ENCODE measurements at regions not wholly inside any gene's neighbourhood (a gene's known extent, or its start where the extent isn't known, plus 50 kb on each side); places are given as distances from the start of the nearest gene placed in this dataset.

GRCh38 chr20:23270382-23270911 is 80.1 kb upstream of the NXT1 start:
- peak in 3 of 4 donors; percentile 58 to 71 (median 62) for ATAC-seq
- WGBS, 4 donors = 38 to 53% (median 42%) methylated on average over 11 of the region's 11 CpGs
- Histone ChIP-seq H3K9me3 (peaks cover 0 to 4% (median 0%) of the 10 kb centered on the region in 12 donors), H3K4me3 (no peak overlapping the region), H3K27ac (peak overlapping the region; percentile 46 to 88 (median 68)), H3K4me1 (peaks cover 0 to 19% (median 13%) of the 10 kb centered on the region in 12 donors), H3K27me3 (no peaks in the 10 kb centered on the region), H3K36me3 (no peaks in the 10 kb centered on the region)
- intact Hi-C loops (cut with DNase I) = no loop called here
- TF ChIP-seq POLR2A (IDR thresholded peaks at IDR 0.05) = no peak
- no peak for DNase-seq

DNA sequence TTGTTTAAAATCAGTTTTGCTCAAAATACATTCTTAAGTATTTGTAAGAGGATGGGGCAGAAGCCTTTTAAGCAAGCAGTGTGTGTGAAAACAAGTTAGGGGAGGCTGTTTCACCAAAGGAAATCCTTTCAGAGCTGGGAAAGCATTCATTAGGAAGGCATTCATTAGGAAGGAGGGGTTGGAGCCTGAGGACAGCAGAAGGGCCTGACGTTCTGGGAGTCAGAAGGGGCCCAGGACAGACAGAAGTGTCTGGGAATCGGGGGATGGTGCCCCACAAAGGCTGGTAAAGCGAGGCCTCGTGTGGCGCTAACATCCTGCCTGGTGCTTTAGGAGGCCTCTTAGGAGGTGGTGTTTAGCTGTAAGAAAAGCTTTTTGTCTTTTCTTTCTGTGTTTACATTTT is 80.6 kb upstream of the NXT1 start:
- peaks cover 0 to 19% (median 13%) of the 10 kb centered on the region in 12 donors for H3K4me1 ChIP-seq
- intact Hi-C loops (cut with DNase I) = loop anchor here in 1 of 10 donors (5.0 kb wide), 1 partner anchor 32 kb away; no protein-coding TSS in a partner anchor
- H3K9me3 ChIP-seq = peaks cover 0 to 4% (median 0%) of the 10 kb centered on the region in 12 donors
- H3K27me3 ChIP-seq = no peaks in the 10 kb centered on the region
- no peak overlapping the region for H3K4me3 ChIP-seq
- ATAC-seq (peak in 2 of 4 donors; percentile 21 to 79), DNase-seq (no peak)
- 57 to 67% (median 63%) methylated on average over 5 of the region's 5 CpGs for WGBS, 4 donors
- no peak for TF ChIP-seq POLR2A (IDR thresholded peaks at IDR 0.05)
- TF ChIP-seq CTCF (IDR thresholded peaks at IDR 0.05) = peak in 1 of 12 donors; percentile 13
- peak overlapping the region; percentile 46 to 88 (median 68) for H3K27ac ChIP-seq
- no peaks in the 10 kb centered on the region for H3K36me3 ChIP-seq

DNA sequence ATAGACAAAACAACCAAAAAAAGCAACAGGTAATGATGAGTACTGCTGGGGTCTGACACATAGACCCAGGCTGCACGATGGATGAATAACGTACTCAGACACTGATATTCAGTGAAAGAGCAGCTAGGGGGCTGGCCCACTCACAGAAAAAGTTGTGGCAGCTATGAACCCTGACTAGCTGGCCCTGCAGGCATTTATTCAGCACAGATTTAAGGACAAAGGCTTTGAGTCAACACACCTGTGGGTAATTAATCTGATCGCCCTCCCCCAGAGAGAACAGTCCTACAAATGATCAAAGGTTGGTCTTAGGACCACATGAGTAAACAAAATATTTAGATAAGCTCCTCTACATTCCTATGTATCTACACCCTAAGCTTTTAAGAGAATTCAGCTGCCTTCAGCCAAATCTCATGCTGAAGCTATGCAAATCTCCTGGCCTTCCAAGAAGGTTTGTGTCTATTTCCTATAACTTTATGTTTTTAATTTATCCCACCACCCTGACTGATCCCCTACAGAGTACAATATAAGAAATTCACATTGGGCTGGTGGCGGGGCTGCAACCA is 81.7 kb upstream of the NXT1 start:
- Histone ChIP-seq H3K27ac (peak overlapping the region in 8 of 12 donors; percentile 58 to 88 (median 82)), H3K36me3 (no peaks in the 10 kb centered on the region), H3K4me3 (no peak overlapping the region), H3K4me1 (peaks cover 0 to 19% (median 13%) of the 10 kb centered on the region in 12 donors), H3K9me3 (peaks cover 0 to 4% (median 0%) of the 10 kb centered on the region in 12 donors), H3K27me3 (no peaks in the 10 kb centered on the region)
- DNase-seq = no peak
- TF ChIP-seq CTCF (IDR thresholded peaks at IDR 0.05) (no peak), POLR2A (IDR thresholded peaks at IDR 0.05) (no peak)
- ATAC-seq = no peak
- WGBS, 4 donors = 94 to 96% (median 94%) methylated on average over 4 of the region's 4 CpGs
- intact Hi-C loops (cut with DNase I) = loop anchor here in 1 of 10 donors (5.0 kb wide), 1 partner anchor 33 kb away; no protein-coding TSS in a partner anchor

- no peaks in the 10 kb centered on the region for H3K27me3 ChIP-seq
- no peak for DNase-seq
- TF ChIP-seq CTCF (IDR thresholded peaks at IDR 0.05) (no peak), POLR2A (IDR thresholded peaks at IDR 0.05) (no peak)
- 86 to 95% (median 91%) methylated on average over 2 of the region's 2 CpGs for WGBS, 4 donors
- intact Hi-C loops (cut with DNase I) = loop anchor here in 1 of 10 donors (5.0 kb wide), 1 partner anchor 34 kb away; no protein-coding TSS in a partner anchor
- no peak for ATAC-seq
- H3K27ac ChIP-seq = no peak overlapping the region
- H3K36me3 ChIP-seq = no peaks in the 10 kb centered on the region
- H3K9me3 ChIP-seq = peaks cover 0 to 7% (median 0%) of the 10 kb centered on the region in 12 donors
- H3K4me3 ChIP-seq = no peak overlapping the region
- peaks cover 0 to 19% (median 13%) of the 10 kb centered on the region in 12 donors for H3K4me1 ChIP-seq
These were observed 82.7 kb upstream of the NXT1 start for GRCh38 chr20:23267909-23268308.

All from heart left ventricle (tissue), 16 donors.